ENCODE measurements at regions not wholly inside any gene's neighbourhood (a gene's known extent, or its start where the extent isn't known, plus 50 kb on each side); places are given as distances from the start of the nearest gene placed in this dataset.

- TF ChIP-seq, protein P1, sequence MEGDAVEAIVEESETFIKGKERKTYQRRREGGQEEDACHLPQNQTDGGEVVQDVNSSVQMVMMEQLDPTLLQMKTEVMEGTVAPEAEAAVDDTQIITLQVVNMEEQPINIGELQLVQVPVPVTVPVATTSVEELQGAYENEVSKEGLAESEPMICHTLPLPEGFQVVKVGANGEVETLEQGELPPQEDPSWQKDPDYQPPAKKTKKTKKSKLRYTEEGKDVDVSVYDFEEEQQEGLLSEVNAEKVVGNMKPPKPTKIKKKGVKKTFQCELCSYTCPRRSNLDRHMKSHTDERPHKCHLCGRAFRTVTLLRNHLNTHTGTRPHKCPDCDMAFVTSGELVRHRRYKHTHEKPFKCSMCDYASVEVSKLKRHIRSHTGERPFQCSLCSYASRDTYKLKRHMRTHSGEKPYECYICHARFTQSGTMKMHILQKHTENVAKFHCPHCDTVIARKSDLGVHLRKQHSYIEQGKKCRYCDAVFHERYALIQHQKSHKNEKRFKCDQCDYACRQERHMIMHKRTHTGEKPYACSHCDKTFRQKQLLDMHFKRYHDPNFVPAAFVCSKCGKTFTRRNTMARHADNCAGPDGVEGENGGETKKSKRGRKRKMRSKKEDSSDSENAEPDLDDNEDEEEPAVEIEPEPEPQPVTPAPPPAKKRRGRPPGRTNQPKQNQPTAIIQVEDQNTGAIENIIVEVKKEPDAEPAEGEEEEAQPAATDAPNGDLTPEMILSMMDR (IDR thresholded peaks at IDR 0.05; ENCODE audit: low read length, missing control alignments): no peak
- no peak overlapping the region for H3K4me3 ChIP-seq (replicated peaks; ENCODE audit: low read depth, low read length)
- DNase-seq (ENCODE audit: low read depth): no peak
Observed at GRCh38 chr1:216936779-216937178, 213.6 kb upstream of the ESRRG start.

- no peak overlapping the region for H3K4me3 ChIP-seq (replicated peaks; ENCODE audit: low read depth, low read length)
- no peak for DNase-seq (ENCODE audit: low read depth)
- TF ChIP-seq, protein P1 (IDR thresholded peaks at IDR 0.05; ENCODE audit: low read length, missing control alignments): no peak
Observed at GRCh38 chr1:216935901-216936300, 212.7 kb upstream of the ESRRG start.

GRCh38 chr1:216932424-216932823 is 209.2 kb upstream of the ESRRG start:
- no peak for DNase-seq (ENCODE audit: low read depth)
- H3K4me3 ChIP-seq (replicated peaks; ENCODE audit: low read depth, low read length): no peak overlapping the region
- TF ChIP-seq, protein P1 (IDR thresholded peaks at IDR 0.05; ENCODE audit: low read length, missing control alignments): no peak

DNA sequence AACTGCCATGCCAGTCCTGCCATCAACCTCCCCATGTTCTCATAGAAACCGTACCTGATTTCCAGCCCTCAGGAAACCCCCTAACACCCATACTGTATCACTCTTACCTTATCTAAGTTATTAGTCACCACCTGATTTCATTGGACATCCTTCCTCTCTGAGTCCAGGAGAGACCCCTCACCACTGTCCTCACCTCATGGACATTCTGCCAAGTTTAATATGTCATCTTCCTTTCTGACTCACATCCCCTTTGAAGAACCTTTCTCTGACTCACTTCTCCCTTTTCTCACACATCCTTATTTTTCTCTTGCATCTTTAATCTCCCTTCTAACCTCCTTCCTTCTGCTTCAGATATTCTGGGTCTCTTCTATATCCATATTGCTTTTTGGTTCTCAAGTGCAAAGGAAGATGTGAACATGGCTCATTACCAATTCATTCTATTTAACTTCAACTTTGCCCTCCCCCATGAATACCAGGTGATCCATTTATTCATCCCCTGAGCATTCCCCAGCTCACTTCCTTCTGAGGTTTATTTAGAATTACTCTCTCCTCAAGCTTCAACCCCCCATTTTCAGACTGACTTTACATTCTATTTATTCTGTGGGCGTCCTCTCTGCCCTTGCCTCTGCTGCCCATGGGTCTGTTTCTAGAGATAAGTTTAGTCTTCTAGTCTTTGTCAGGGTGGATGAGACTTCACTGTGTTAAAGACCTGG is 206.8 kb upstream of the ESRRG start:
- TF ChIP-seq, protein P1 (IDR thresholded peaks at IDR 0.05; ENCODE audit: low read length, missing control alignments): no peak

GRCh38 chr1:216927633-216928032 is 204.4 kb upstream of the ESRRG start:
- TF ChIP-seq, protein P1 (IDR thresholded peaks at IDR 0.05; ENCODE audit: low read length, missing control alignments): no peak
- DNase-seq (ENCODE audit: low read depth): no peak
- H3K4me3 ChIP-seq (replicated peaks; ENCODE audit: low read depth, low read length): no peak overlapping the region

More for the DNA sequence above, 206.8 kb upstream of the ESRRG start:
- DNase-seq (ENCODE audit: low read depth): peak; percentile 33
- H3K4me3 ChIP-seq (replicated peaks; ENCODE audit: low read depth, low read length): no peak overlapping the region

- H3K4me3 ChIP-seq (replicated peaks; ENCODE audit: low read depth, low read length): no peak overlapping the region
- DNase-seq (ENCODE audit: low read depth): no peak
- TF ChIP-seq, protein P1 (IDR thresholded peaks at IDR 0.05; ENCODE audit: low read length, missing control alignments): no peak
Observed at GRCh38 chr1:216926720-216927510, 203.7 kb upstream of the ESRRG start.

Measured in fibroblast of pulmonary artery (primary cell).